Nephron (organoid): ENCODE measurements at regions not wholly inside any gene's neighbourhood (a gene's known extent, or its start where the extent isn't known, plus 50 kb on each side); places are given as distances from the start of the nearest gene placed in this dataset.

Experiments used
- H3K27ac Mint-ChIP-seq, 3 experiments: 2 replicates each; pipeline ENCODE4 v1.8.0; 2020; ENCODE audit warnings: mixed read lengths in 3 of 3, mild to moderate bottlenecking in 2 of 3, moderate library complexity in 1 of 3
- H3K27me3 Mint-ChIP-seq: 2 replicates; pipeline ENCODE4 v1.8.0; 2021; ENCODE audit warnings: low read depth, mild to moderate bottlenecking, moderate library complexity, mixed read lengths
- H3K36me3 Mint-ChIP-seq: 2 replicates; pipeline ENCODE4 v1.8.0; 2020; ENCODE audit warnings: low read depth, mixed read lengths
- H3K4me1 Mint-ChIP-seq: 2 replicates; pipeline ENCODE4 v1.8.0; 2020; ENCODE audit warnings: mixed read lengths
- H3K4me3 Mint-ChIP-seq, 3 experiments: 2 replicates each; pipeline ENCODE4 v1.8.0; 2020; ENCODE audit warnings: mild to moderate bottlenecking in 3 of 3, mixed read lengths in 3 of 3, moderate library complexity in 2 of 3
- H3K9me3 Mint-ChIP-seq: 2 replicates; pipeline ENCODE4 v1.8.0; 2020; ENCODE audit warnings: mixed read lengths
- TF ChIP-seq, protein P1 (sequence below), 3 experiments: fragments of 200-600 bp; sonication (generic); IDR thresholded peaks; one replicate each; pipeline ENCODE4 v1.5.0; 2021; ENCODE audit warnings: antibody characterized with exemption in 3 of 3; ENCODE audit not compliant: unreplicated experiment in 3 of 3

DNA sequence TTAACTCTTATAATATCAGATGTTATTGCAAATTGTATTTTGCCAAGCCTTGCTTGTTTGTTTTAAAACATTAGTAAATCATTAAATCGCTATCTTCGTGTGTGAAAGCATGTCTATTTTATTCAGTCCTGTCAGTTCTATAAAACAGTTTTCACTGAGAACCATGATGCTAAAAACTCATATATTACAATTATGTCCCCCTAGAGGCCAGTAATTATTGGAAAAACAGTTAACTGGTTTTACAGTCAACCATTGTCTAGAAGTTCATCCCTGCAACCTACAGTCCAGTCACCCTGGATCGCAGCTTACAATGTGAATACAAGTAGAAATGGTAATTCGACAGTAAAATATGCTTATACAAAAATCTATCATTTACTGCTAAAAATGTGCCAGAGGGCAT is 311.5 kb upstream of the ROBO2 start:
- Mint-ChIP-seq H3K4me3 (no peak overlapping the region), H3K4me1 (no peaks in the 10 kb centered on the region), H3K27ac (no peak overlapping the region), H3K36me3 (no peaks in the 10 kb centered on the region), H3K27me3 (no peaks in the 10 kb centered on the region), H3K9me3 (peaks cover 4% of the 10 kb centered on the region)
- TF ChIP-seq, protein P1, sequence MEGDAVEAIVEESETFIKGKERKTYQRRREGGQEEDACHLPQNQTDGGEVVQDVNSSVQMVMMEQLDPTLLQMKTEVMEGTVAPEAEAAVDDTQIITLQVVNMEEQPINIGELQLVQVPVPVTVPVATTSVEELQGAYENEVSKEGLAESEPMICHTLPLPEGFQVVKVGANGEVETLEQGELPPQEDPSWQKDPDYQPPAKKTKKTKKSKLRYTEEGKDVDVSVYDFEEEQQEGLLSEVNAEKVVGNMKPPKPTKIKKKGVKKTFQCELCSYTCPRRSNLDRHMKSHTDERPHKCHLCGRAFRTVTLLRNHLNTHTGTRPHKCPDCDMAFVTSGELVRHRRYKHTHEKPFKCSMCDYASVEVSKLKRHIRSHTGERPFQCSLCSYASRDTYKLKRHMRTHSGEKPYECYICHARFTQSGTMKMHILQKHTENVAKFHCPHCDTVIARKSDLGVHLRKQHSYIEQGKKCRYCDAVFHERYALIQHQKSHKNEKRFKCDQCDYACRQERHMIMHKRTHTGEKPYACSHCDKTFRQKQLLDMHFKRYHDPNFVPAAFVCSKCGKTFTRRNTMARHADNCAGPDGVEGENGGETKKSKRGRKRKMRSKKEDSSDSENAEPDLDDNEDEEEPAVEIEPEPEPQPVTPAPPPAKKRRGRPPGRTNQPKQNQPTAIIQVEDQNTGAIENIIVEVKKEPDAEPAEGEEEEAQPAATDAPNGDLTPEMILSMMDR (IDR thresholded peaks at IDR 0.05; ENCODE audit: unreplicated experiment in 3 of 3): peak in 1 of 3 experiments; percentile 13

DNA sequence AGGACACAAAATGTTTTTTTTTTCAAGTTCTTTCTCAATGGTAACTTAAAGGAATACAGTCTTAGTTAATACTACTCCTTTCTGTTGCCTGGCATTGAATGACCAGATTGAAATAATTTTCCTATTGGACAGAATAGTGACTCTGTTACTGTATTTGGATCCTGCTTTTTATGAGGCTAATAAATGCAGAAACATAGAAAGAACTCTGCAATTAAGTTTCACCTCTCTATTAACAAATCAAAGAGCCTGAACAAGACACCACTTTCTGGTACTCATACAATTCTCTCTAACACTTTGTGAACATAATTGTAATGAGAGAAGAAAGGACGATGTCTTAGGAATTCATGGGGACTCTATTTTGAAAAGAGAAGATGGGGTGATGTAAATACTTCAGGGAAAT is 308.4 kb upstream of the ROBO2 start:
- H3K27me3 Mint-ChIP-seq: no peaks in the 10 kb centered on the region
- TF ChIP-seq, protein P1 (IDR thresholded peaks at IDR 0.05; ENCODE audit: unreplicated experiment in 3 of 3): no peak
- no peaks in the 10 kb centered on the region for H3K4me1 Mint-ChIP-seq
- no peak overlapping the region for H3K4me3 Mint-ChIP-seq
- no peaks in the 10 kb centered on the region for H3K36me3 Mint-ChIP-seq
- H3K27ac Mint-ChIP-seq: no peak overlapping the region
- peaks cover 7% of the 10 kb centered on the region for H3K9me3 Mint-ChIP-seq

- H3K4me3 Mint-ChIP-seq: no peak overlapping the region
- H3K27ac Mint-ChIP-seq: no peak overlapping the region
- TF ChIP-seq, protein P1 (IDR thresholded peaks at IDR 0.05; ENCODE audit: unreplicated experiment in 3 of 3): no peak
- H3K9me3 Mint-ChIP-seq: peaks cover 7% of the 10 kb centered on the region
- H3K4me1 Mint-ChIP-seq: no peaks in the 10 kb centered on the region
- no peaks in the 10 kb centered on the region for H3K27me3 Mint-ChIP-seq
- no peaks in the 10 kb centered on the region for H3K36me3 Mint-ChIP-seq
Measured at GRCh38 chr3:76733073-76733759, 306.7 kb upstream of the ROBO2 start.

GRCh38 chr3:76735152-76735551 is 304.7 kb upstream of the ROBO2 start:
- H3K4me3 Mint-ChIP-seq: no peak overlapping the region
- H3K4me1 Mint-ChIP-seq: no peaks in the 10 kb centered on the region
- H3K27ac Mint-ChIP-seq: no peak overlapping the region
- H3K36me3 Mint-ChIP-seq: no peaks in the 10 kb centered on the region
- TF ChIP-seq, protein P1 (IDR thresholded peaks at IDR 0.05; ENCODE audit: unreplicated experiment in 3 of 3): no peak
- no peaks in the 10 kb centered on the region for H3K27me3 Mint-ChIP-seq
- H3K9me3 Mint-ChIP-seq: peaks cover 10% of the 10 kb centered on the region

GRCh38 chr3:76753599-76753998 is 286.3 kb upstream of the ROBO2 start:
- Mint-ChIP-seq H3K4me3 (no peak overlapping the region), H3K4me1 (peaks cover 6% of the 10 kb centered on the region), H3K27ac (no peak overlapping the region), H3K9me3 (peaks cover 4% of the 10 kb centered on the region), H3K27me3 (no peaks in the 10 kb centered on the region), H3K36me3 (no peaks in the 10 kb centered on the region)
- TF ChIP-seq, protein P1 (IDR thresholded peaks at IDR 0.05; ENCODE audit: unreplicated experiment in 3 of 3): peak; percentile 57 to 66 (median 63)

- H3K4me1 Mint-ChIP-seq: peaks cover 6% of the 10 kb centered on the region
- H3K27me3 Mint-ChIP-seq: no peaks in the 10 kb centered on the region
- TF ChIP-seq, protein P1 (IDR thresholded peaks at IDR 0.05; ENCODE audit: unreplicated experiment in 3 of 3): no peak
- H3K4me3 Mint-ChIP-seq: no peak overlapping the region
- peak overlapping the region in 2 of 3 experiments; percentile 45 to 58 for H3K27ac Mint-ChIP-seq
- no peaks in the 10 kb centered on the region for H3K36me3 Mint-ChIP-seq
- H3K9me3 Mint-ChIP-seq: peaks cover 4% of the 10 kb centered on the region
Measured at GRCh38 chr3:76754247-76754646, 285.7 kb upstream of the ROBO2 start.
